ENCODE measurements at regions not wholly inside any gene's neighbourhood (a gene's known extent, or its start where the extent isn't known, plus 50 kb on each side); places are given as distances from the start of the nearest gene placed in this dataset.

- TF ChIP-seq, protein P1, sequence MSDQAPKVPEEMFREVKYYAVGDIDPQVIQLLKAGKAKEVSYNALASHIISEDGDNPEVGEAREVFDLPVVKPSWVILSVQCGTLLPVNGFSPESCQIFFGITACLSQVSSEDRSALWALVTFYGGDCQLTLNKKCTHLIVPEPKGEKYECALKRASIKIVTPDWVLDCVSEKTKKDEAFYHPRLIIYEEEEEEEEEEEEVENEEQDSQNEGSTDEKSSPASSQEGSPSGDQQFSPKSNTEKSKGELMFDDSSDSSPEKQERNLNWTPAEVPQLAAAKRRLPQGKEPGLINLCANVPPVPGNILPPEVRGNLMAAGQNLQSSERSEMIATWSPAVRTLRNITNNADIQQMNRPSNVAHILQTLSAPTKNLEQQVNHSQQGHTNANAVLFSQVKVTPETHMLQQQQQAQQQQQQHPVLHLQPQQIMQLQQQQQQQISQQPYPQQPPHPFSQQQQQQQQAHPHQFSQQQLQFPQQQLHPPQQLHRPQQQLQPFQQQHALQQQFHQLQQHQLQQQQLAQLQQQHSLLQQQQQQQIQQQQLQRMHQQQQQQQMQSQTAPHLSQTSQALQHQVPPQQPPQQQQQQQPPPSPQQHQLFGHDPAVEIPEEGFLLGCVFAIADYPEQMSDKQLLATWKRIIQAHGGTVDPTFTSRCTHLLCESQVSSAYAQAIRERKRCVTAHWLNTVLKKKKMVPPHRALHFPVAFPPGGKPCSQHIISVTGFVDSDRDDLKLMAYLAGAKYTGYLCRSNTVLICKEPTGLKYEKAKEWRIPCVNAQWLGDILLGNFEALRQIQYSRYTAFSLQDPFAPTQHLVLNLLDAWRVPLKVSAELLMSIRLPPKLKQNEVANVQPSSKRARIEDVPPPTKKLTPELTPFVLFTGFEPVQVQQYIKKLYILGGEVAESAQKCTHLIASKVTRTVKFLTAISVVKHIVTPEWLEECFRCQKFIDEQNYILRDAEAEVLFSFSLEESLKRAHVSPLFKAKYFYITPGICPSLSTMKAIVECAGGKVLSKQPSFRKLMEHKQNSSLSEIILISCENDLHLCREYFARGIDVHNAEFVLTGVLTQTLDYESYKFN (CRISPR knock-in tag; conservative IDR thresholded peaks at IDR 0.05), result no peak
- TF ChIP-seq SP1 (IDR thresholded peaks at IDR 0.05) (no peak), SP1 (CRISPR knock-in tag; IDR thresholded peaks at IDR 0.05) (no peak), ZNF775 (CRISPR knock-in tag; IDR thresholded peaks at IDR 0.05; ENCODE audit: borderline replicate concordance) (no peak), ZZZ3 (CRISPR knock-in tag; IDR thresholded peaks at IDR 0.05; ENCODE audit: borderline replicate concordance) (no peak), HNF4A (CRISPR knock-in tag; IDR thresholded peaks at IDR 0.05) (no peak), POLR2A (IDR thresholded peaks at IDR 0.05; ENCODE audit: insufficient read depth in 1 of 2, low read depth in 2 of 2, low read length in 2 of 2) (no peak), ZBTB21 (CRISPR knock-in tag; IDR thresholded peaks at IDR 0.05) (no peak), CTCF (CRISPR knock-in tag; IDR thresholded peaks at IDR 0.05) (no peak), HOXD1 (CRISPR knock-in tag; IDR thresholded peaks at IDR 0.05) (no peak), CEBPB (IDR thresholded peaks at IDR 0.05; ENCODE audit: borderline replicate concordance, low read depth, low read length) (no peak)
- TF ChIP-seq, protein P2, sequence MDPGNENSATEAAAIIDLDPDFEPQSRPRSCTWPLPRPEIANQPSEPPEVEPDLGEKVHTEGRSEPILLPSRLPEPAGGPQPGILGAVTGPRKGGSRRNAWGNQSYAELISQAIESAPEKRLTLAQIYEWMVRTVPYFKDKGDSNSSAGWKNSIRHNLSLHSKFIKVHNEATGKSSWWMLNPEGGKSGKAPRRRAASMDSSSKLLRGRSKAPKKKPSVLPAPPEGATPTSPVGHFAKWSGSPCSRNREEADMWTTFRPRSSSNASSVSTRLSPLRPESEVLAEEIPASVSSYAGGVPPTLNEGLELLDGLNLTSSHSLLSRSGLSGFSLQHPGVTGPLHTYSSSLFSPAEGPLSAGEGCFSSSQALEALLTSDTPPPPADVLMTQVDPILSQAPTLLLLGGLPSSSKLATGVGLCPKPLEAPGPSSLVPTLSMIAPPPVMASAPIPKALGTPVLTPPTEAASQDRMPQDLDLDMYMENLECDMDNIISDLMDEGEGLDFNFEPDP (CRISPR knock-in tag; conservative IDR thresholded peaks at IDR 0.05), result no peak
- TF ChIP-seq, protein P3, sequence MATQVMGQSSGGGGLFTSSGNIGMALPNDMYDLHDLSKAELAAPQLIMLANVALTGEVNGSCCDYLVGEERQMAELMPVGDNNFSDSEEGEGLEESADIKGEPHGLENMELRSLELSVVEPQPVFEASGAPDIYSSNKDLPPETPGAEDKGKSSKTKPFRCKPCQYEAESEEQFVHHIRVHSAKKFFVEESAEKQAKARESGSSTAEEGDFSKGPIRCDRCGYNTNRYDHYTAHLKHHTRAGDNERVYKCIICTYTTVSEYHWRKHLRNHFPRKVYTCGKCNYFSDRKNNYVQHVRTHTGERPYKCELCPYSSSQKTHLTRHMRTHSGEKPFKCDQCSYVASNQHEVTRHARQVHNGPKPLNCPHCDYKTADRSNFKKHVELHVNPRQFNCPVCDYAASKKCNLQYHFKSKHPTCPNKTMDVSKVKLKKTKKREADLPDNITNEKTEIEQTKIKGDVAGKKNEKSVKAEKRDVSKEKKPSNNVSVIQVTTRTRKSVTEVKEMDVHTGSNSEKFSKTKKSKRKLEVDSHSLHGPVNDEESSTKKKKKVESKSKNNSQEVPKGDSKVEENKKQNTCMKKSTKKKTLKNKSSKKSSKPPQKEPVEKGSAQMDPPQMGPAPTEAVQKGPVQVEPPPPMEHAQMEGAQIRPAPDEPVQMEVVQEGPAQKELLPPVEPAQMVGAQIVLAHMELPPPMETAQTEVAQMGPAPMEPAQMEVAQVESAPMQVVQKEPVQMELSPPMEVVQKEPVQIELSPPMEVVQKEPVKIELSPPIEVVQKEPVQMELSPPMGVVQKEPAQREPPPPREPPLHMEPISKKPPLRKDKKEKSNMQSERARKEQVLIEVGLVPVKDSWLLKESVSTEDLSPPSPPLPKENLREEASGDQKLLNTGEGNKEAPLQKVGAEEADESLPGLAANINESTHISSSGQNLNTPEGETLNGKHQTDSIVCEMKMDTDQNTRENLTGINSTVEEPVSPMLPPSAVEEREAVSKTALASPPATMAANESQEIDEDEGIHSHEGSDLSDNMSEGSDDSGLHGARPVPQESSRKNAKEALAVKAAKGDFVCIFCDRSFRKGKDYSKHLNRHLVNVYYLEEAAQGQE (IDR thresholded peaks at IDR 0.05; ENCODE audit: borderline replicate concordance in 1 of 2, low read depth in 1 of 2, low read length in 2 of 2), result no peak
These were observed 310.3 kb upstream of the EDNRB start for GRCh38 chr13:78228940-78229339.

Data from HepG2 (cell line).